ENCODE measurements at regions not wholly inside any gene's neighbourhood (a gene's known extent, or its start where the extent isn't known, plus 50 kb on each side); places are given as distances from the start of the nearest gene placed in this dataset.

DNA sequence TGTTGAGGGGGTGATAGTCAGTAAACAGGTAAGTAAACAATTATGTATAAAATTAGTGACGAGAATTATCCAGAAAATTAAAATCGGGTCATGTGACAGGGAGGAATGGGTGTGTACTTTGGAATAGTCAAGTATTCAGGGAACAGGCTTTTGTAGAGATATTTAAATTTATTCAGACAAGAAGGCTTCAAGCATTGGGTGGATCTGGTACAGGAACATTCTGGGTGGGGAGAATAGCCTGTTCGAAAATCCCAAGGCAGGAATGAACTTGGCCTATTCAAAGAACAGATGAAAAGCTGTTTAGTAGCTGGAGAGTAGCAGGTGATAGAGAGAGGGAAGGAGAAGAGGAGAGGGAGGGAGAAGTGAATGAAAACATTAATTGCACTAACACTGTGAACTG, 448.9 kb upstream of the FZD8 start:
- DNase-seq (ENCODE audit: low read depth, low spot score), result no peak
- H3K27me3 Mint-ChIP-seq (ENCODE audit: low read depth), result no peaks in the 10 kb centered on the region
- no peaks in the 10 kb centered on the region for H3K4me1 Mint-ChIP-seq
- H3K36me3 Mint-ChIP-seq (ENCODE audit: low read depth), result no peaks in the 10 kb centered on the region
- H3K4me3 Mint-ChIP-seq, result no peak overlapping the region
- H3K27ac Mint-ChIP-seq (ENCODE audit: unreplicated experiment), result no peak overlapping the region
- H3K9me3 Mint-ChIP-seq, result peaks cover 3% of the 10 kb centered on the region
- TF ChIP-seq, protein P1, sequence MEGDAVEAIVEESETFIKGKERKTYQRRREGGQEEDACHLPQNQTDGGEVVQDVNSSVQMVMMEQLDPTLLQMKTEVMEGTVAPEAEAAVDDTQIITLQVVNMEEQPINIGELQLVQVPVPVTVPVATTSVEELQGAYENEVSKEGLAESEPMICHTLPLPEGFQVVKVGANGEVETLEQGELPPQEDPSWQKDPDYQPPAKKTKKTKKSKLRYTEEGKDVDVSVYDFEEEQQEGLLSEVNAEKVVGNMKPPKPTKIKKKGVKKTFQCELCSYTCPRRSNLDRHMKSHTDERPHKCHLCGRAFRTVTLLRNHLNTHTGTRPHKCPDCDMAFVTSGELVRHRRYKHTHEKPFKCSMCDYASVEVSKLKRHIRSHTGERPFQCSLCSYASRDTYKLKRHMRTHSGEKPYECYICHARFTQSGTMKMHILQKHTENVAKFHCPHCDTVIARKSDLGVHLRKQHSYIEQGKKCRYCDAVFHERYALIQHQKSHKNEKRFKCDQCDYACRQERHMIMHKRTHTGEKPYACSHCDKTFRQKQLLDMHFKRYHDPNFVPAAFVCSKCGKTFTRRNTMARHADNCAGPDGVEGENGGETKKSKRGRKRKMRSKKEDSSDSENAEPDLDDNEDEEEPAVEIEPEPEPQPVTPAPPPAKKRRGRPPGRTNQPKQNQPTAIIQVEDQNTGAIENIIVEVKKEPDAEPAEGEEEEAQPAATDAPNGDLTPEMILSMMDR (conservative IDR thresholded peaks at IDR 0.05), result no peak

- Mint-ChIP-seq H3K4me3 (no peak overlapping the region), H3K36me3 (ENCODE audit: low read depth) (no peaks in the 10 kb centered on the region), H3K4me1 (peaks cover 5% of the 10 kb centered on the region), H3K9me3 (no peaks in the 10 kb centered on the region), H3K27me3 (ENCODE audit: low read depth) (no peaks in the 10 kb centered on the region), H3K27ac (ENCODE audit: unreplicated experiment) (no peak overlapping the region)
- TF ChIP-seq, protein P1 (conservative IDR thresholded peaks at IDR 0.05), result no peak
- no peak for DNase-seq (ENCODE audit: low read depth, low spot score)
These were observed 447.8 kb upstream of the FZD8 start for GRCh38 chr10:36089790-36090440.

DNA sequence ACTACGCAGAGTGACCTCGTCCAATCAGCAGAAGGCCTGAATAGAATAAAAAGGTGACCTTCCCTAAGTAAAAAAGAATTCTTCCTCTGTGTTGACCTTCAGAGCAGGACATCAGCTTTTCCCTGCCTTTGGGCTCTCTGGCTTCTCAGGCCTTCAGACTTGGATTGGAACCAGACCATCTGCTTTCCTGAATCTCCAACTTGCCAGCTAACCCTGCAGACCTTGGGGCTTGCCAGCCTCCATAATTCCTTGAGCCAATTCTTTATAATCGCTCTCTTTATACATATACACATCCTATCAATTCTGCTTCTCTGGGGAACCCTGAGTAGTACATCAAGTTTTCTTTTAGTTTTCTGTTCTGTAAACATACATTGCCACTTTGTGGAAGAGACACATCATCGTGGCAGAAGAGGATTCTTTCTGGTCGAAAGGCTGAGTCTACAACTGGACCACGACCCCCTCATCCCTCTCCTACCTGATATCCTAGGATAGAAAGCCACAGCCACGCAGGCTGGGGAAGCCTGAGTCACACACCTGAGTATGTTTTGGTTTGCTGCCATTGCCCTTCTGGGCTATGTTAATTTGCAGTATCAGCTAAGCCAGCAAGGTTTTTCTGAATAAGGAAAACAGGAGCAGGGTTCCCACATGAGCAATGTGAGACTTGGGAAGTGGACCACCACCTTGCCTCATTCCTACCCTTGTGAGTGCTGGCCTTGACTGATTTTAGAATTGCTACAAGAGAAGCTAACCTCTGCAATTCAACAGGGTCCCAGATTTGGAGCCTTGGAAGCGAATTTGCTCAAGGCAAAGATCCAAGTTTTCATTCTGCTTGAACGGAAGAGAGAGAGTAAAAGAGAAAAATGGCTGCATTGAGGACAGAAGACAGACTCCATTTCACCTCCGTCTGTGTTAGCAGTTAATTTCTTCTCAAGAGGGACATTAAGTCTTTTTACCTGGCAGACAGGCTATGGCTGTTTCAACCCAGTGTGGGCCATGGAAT, 445.2 kb upstream of the FZD8 start:
- TF ChIP-seq, protein P1 (conservative IDR thresholded peaks at IDR 0.05), result no peak
- Mint-ChIP-seq H3K27me3 (ENCODE audit: low read depth) (no peaks in the 10 kb centered on the region), H3K36me3 (ENCODE audit: low read depth) (no peaks in the 10 kb centered on the region), H3K4me3 (no peak overlapping the region), H3K9me3 (no peaks in the 10 kb centered on the region), H3K27ac (ENCODE audit: unreplicated experiment) (no peak overlapping the region), H3K4me1 (peaks cover 9% of the 10 kb centered on the region)
- DNase-seq (ENCODE audit: low read depth, low spot score), result no peak

- Mint-ChIP-seq H3K27ac (ENCODE audit: unreplicated experiment) (no peak overlapping the region), H3K9me3 (peaks cover 9% of the 10 kb centered on the region), H3K36me3 (ENCODE audit: low read depth) (no peaks in the 10 kb centered on the region), H3K4me3 (no peak overlapping the region), H3K4me1 (no peaks in the 10 kb centered on the region), H3K27me3 (ENCODE audit: low read depth) (no peaks in the 10 kb centered on the region)
- no peak for DNase-seq (ENCODE audit: low read depth, low spot score)
- TF ChIP-seq, protein P1 (conservative IDR thresholded peaks at IDR 0.05), result no peak
These were observed 433.1 kb upstream of the FZD8 start for GRCh38 chr10:36075196-36075595.

- H3K4me3 Mint-ChIP-seq, result no peak overlapping the region
- peaks cover 4% of the 10 kb centered on the region for H3K9me3 Mint-ChIP-seq
- H3K36me3 Mint-ChIP-seq (ENCODE audit: low read depth), result no peaks in the 10 kb centered on the region
- H3K4me1 Mint-ChIP-seq, result no peaks in the 10 kb centered on the region
- TF ChIP-seq, protein P1 (conservative IDR thresholded peaks at IDR 0.05), result no peak
- no peak for DNase-seq (ENCODE audit: low read depth, low spot score)
- H3K27ac Mint-ChIP-seq (ENCODE audit: unreplicated experiment), result no peak overlapping the region
- no peaks in the 10 kb centered on the region for H3K27me3 Mint-ChIP-seq (ENCODE audit: low read depth)
These were observed 431.8 kb upstream of the FZD8 start for GRCh38 chr10:36073796-36074345.

All from neural crest cell (in vitro differentiated cells).